ENCODE measurements at regions not wholly inside any gene's neighbourhood (a gene's known extent, or its start where the extent isn't known, plus 50 kb on each side); places are given as distances from the start of the nearest gene placed in this dataset.

DNA sequence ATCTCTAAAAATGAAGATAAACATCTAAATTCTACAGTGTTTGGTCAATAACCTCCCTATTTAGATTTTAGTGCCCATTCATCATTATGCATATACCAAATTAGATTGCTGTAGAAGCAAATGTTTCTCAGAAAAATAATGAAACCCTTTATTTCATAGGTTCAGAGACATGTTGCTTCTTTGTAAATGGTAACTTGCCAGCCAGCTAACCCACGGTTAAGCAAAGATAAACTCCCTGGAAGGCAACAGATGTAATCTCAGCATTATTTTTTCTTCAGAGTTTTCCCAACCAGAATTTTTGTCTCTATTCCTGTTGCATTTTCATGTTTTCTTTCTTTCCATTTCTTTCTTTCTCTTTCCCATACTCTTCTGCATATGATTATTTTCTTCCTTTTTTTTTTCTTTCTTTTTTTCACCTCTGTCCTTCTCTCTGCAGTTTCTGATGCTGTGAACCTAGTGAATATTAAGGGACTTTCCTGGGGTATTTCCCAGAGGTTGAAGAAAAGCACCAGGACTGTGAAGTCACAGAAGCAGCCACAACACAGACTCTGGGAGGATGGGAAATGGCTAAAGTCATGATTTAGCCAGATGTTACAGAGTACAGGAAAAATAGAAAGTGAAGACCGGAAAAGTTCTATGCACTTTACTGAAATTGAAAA, 50.0 kb upstream of the DSG1 start:
- Histone ChIP-seq H2BK15ac (ENCODE audit: low read length) (no peak overlapping the region), H4K5ac (ENCODE audit: insufficient read length, low read depth, low read length) (no peak overlapping the region), H3K36me3 (ENCODE audit: control insufficient read depth in 2 of 4, insufficient read depth in 4 of 4, low read length in 3 of 4) (no peaks in the 10 kb centered on the region), H4K20me1 (replicated peaks in 1 of 2; ENCODE audit: control insufficient read depth in 1 of 2, insufficient read depth in 2 of 2, low read length in 2 of 2) (no peaks in the 10 kb centered on the region), H2BK20ac (ENCODE audit: low read length) (no peak overlapping the region), H3K27me3 (replicated peaks in 1 of 4; ENCODE audit: control insufficient read depth in 3 of 4, extremely low read depth in 1 of 4, insufficient read depth in 3 of 4, low read length in 3 of 4) (no peaks in the 10 kb centered on the region), H2AK5ac (ENCODE audit: low read depth, low read length) (no peak overlapping the region), H3K9me3 (ENCODE audit: insufficient read depth in 2 of 2, low read depth in 1 of 2, low read length in 1 of 2) (no peaks in the 10 kb centered on the region), H3K14ac (ENCODE audit: insufficient read length) (no peak overlapping the region), H3K4me1 (replicated peaks in 1 of 4; ENCODE audit: control insufficient read depth in 3 of 4, insufficient read depth in 4 of 4, low read length in 3 of 4) (no peaks in the 10 kb centered on the region), H4K8ac (ENCODE audit: extremely low read depth, insufficient read depth, low read length) (no peak overlapping the region), H3K4me3 (ENCODE audit: extremely low read depth in 1 of 4, insufficient read depth in 2 of 4, low read depth in 3 of 4, low read length in 4 of 4) (no peak overlapping the region), H3K4ac (replicated peaks; ENCODE audit: insufficient read length, low read depth, low read length) (no peak overlapping the region), H2BK12ac (ENCODE audit: low read depth, low read length) (no peak overlapping the region), H3K23ac (ENCODE audit: insufficient read length) (no peak overlapping the region), H4K91ac (replicated peaks; ENCODE audit: insufficient read length, low read length) (no peak overlapping the region), H3K56ac (replicated peaks; ENCODE audit: insufficient read length, low read depth, low read length) (no peak overlapping the region), H2AFZ (ENCODE audit: low read length) (no peak overlapping the region), H3K27ac (ENCODE audit: low read depth, low read length) (no peak overlapping the region), H3K79me1 (ENCODE audit: low read depth, low read length) (no peaks in the 10 kb centered on the region), H2BK5ac (ENCODE audit: low read depth, low read length) (no peak overlapping the region), H3K18ac (ENCODE audit: extremely low read depth, low read length) (no peak overlapping the region), H3K4me2 (ENCODE audit: insufficient read depth in 1 of 2, low read depth in 2 of 2, low read length in 2 of 2) (no peak overlapping the region), H2BK120ac (replicated peaks; ENCODE audit: low read depth, low read length) (no peak overlapping the region), H3K9ac (replicated peaks in 1 of 4; ENCODE audit: extremely low read depth in 1 of 4, low read depth in 3 of 4, low read length in 3 of 4) (no peak overlapping the region), H3K23me2 (ENCODE audit: low read depth, low read length) (no peaks in the 10 kb centered on the region), H3K79me2 (ENCODE audit: control insufficient read depth in 1 of 2, insufficient read depth in 2 of 2, low read length in 2 of 2) (no peaks in the 10 kb centered on the region)
- ChIA-PET CTCF (ENCODE audit: partially characterized antibody) (interaction anchor here (2.2 kb wide), 1 partner anchor 25 kb away, joined by 7 read pairs; no protein-coding TSS in a partner anchor), POLR2A (ENCODE audit: partially characterized antibody) (no interaction called here)
- 85% methylated on average over 2 of the region's 2 CpGs; no CpG with 5 or more reads in 1 of the 2 experiments for WGBS, 2 experiments (ENCODE audit: extremely low coverage in 1 of 2, insufficient coverage in 1 of 2, insufficient read length in 1 of 2, insufficient replicate concordance in 2 of 2, low coverage in 1 of 2, low lambda C conversion rate in 2 of 2, missing lambda C conversion rate in 1 of 2)
- no peak for DNase-seq (ENCODE audit: low read depth in 1 of 2, low spot score in 2 of 2)
- no peak for FAIRE-seq
- TF ChIP-seq RNF2 (IDR thresholded peaks at IDR 0.05; ENCODE audit: borderline replicate concordance, low read depth, low read length, missing control alignments, poor library complexity, severe bottlenecking) = no peak
- TF ChIP-seq EGR1 (IDR thresholded peaks at IDR 0.05; ENCODE audit: borderline replicate concordance, low read depth, low read length) = no peak
- no peak for TF ChIP-seq JUN (IDR thresholded peaks at IDR 0.05; ENCODE audit: low read depth, low read length)
- TF ChIP-seq ASH2L (IDR thresholded peaks at IDR 0.05; ENCODE audit: low read length) = no peak
- TF ChIP-seq, protein P1, sequence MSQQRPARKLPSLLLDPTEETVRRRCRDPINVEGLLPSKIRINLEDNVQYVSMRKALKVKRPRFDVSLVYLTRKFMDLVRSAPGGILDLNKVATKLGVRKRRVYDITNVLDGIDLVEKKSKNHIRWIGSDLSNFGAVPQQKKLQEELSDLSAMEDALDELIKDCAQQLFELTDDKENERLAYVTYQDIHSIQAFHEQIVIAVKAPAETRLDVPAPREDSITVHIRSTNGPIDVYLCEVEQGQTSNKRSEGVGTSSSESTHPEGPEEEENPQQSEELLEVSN (IDR thresholded peaks at IDR 0.05) = no peak
- no peak for TF ChIP-seq TBP (IDR thresholded peaks at IDR 0.05; ENCODE audit: low read depth, low read length)
- TF ChIP-seq KDM1A (IDR thresholded peaks at IDR 0.05; ENCODE audit: borderline replicate concordance, low read length) = no peak
- TF ChIP-seq CTBP2 (IDR thresholded peaks at IDR 0.05; ENCODE audit: borderline replicate concordance, insufficient read depth, insufficient read length, low read length) = no peak
- TF ChIP-seq SIRT6 (IDR thresholded peaks at IDR 0.05; ENCODE audit: low read length) = no peak
- no peak for TF ChIP-seq KDM4A (IDR thresholded peaks at IDR 0.05; ENCODE audit: low read depth, low read length, severe bottlenecking)
- TF ChIP-seq JUND (IDR thresholded peaks at IDR 0.05; ENCODE audit: low read length) = no peak
- no peak for TF ChIP-seq NRF1 (IDR thresholded peaks at IDR 0.05; ENCODE audit: low read depth, low read length)
- no peak for TF ChIP-seq RXRA (IDR thresholded peaks at IDR 0.05; ENCODE audit: insufficient read depth, low read depth, low read length)
- no peak for TF ChIP-seq SP4 (IDR thresholded peaks at IDR 0.05; ENCODE audit: low read length)

All from H1 (cell line).